ENCODE measurements at regions not wholly inside any gene's neighbourhood (a gene's known extent, or its start where the extent isn't known, plus 50 kb on each side); places are given as distances from the start of the nearest gene placed in this dataset.

GRCh38 chr3:4125576-4125975 is 177.6 kb upstream of the SETMAR start:
- no peak for TF ChIP-seq EZH2 (IDR thresholded peaks at IDR 0.05; ENCODE audit: borderline replicate concordance, low read depth, low read length, poor library complexity, severe bottlenecking)
- TF ChIP-seq CTCF (conservative IDR thresholded peaks at IDR 0.05; ENCODE audit: low read depth, low read length), result no peak
- ChIA-PET POLR2A (ENCODE audit: low non-redundant PET) (no interaction called here), CTCF (no interaction called here)
- H3K4me1 ChIP-seq (ENCODE audit: insufficient read depth, low read length, poor library complexity, severe bottlenecking), result no peaks in the 10 kb centered on the region
- DNase-seq (ENCODE audit: low spot score), result no peak
- H3K27me3 ChIP-seq (replicated peaks; ENCODE audit: insufficient read depth, low read depth, low read length, poor library complexity), result no peaks in the 10 kb centered on the region
- no peak overlapping the region for H3K27ac ChIP-seq (ENCODE audit: low read depth, low read length, poor library complexity, severe bottlenecking)
- no peaks in the 10 kb centered on the region for H3K9me3 ChIP-seq (ENCODE audit: low read depth, low read length, poor library complexity, severe bottlenecking)
- intact Hi-C loops (cut with micrococcal nuclease; ENCODE audit: unreplicated experiment), result no loop called here
- no TSS peak for BruUV-seq (replicated peaks)
- no peak overlapping the region for H3K4me3 ChIP-seq (ENCODE audit: low read depth, low read length, poor library complexity, severe bottlenecking)
- no peaks in the 10 kb centered on the region for H3K36me3 ChIP-seq (ENCODE audit: insufficient read depth, low read length, poor library complexity, severe bottlenecking)

- intact Hi-C loops (cut with micrococcal nuclease; ENCODE audit: unreplicated experiment), result loop anchor here (1.0 kb wide), 1 partner anchor 19 kb away; no protein-coding TSS in a partner anchor
- Histone ChIP-seq H3K36me3 (ENCODE audit: insufficient read depth, low read length, poor library complexity, severe bottlenecking) (no peaks in the 10 kb centered on the region), H3K27me3 (replicated peaks; ENCODE audit: insufficient read depth, low read depth, low read length, poor library complexity) (no peaks in the 10 kb centered on the region), H3K27ac (ENCODE audit: low read depth, low read length, poor library complexity, severe bottlenecking) (no peak overlapping the region), H3K4me3 (ENCODE audit: low read depth, low read length, poor library complexity, severe bottlenecking) (no peak overlapping the region), H3K4me1 (ENCODE audit: insufficient read depth, low read length, poor library complexity, severe bottlenecking) (no peaks in the 10 kb centered on the region), H3K9me3 (ENCODE audit: low read depth, low read length, poor library complexity, severe bottlenecking) (no peaks in the 10 kb centered on the region)
- no TSS peak for BruUV-seq (replicated peaks)
- DNase-seq (ENCODE audit: low spot score), result no peak
- TF ChIP-seq EZH2 (IDR thresholded peaks at IDR 0.05; ENCODE audit: borderline replicate concordance, low read depth, low read length, poor library complexity, severe bottlenecking) (no peak), CTCF (conservative IDR thresholded peaks at IDR 0.05; ENCODE audit: low read depth, low read length) (no peak)
- ChIA-PET POLR2A (ENCODE audit: low non-redundant PET) (no interaction called here), CTCF (no interaction called here)
Observed at GRCh38 chr3:4138150-4138785, 164.9 kb upstream of the SETMAR start.

GRCh38 chr3:4138786-4139431 is 164.3 kb upstream of the SETMAR start:
- no peaks in the 10 kb centered on the region for H3K4me1 ChIP-seq (ENCODE audit: insufficient read depth, low read length, poor library complexity, severe bottlenecking)
- TF ChIP-seq EZH2 (IDR thresholded peaks at IDR 0.05; ENCODE audit: borderline replicate concordance, low read depth, low read length, poor library complexity, severe bottlenecking) (no peak), CTCF (conservative IDR thresholded peaks at IDR 0.05; ENCODE audit: low read depth, low read length) (no peak)
- no TSS peak for BruUV-seq (replicated peaks)
- H3K27ac ChIP-seq (ENCODE audit: low read depth, low read length, poor library complexity, severe bottlenecking), result no peak overlapping the region
- no peak for DNase-seq (ENCODE audit: low spot score)
- H3K36me3 ChIP-seq (ENCODE audit: insufficient read depth, low read length, poor library complexity, severe bottlenecking), result no peaks in the 10 kb centered on the region
- no peak overlapping the region for H3K4me3 ChIP-seq (ENCODE audit: low read depth, low read length, poor library complexity, severe bottlenecking)
- no peaks in the 10 kb centered on the region for H3K27me3 ChIP-seq (replicated peaks; ENCODE audit: insufficient read depth, low read depth, low read length, poor library complexity)
- CTCF ChIA-PET, result no interaction called here
- no peaks in the 10 kb centered on the region for H3K9me3 ChIP-seq (ENCODE audit: low read depth, low read length, poor library complexity, severe bottlenecking)
- intact Hi-C loops (cut with micrococcal nuclease; ENCODE audit: unreplicated experiment), result loop anchor here (1.0 kb wide), 1 partner anchor 18 kb away; no protein-coding TSS in a partner anchor
- POLR2A ChIA-PET (ENCODE audit: low non-redundant PET), result no interaction called here
